ENCODE measurements at regions not wholly inside any gene's neighbourhood (a gene's known extent, or its start where the extent isn't known, plus 50 kb on each side); places are given as distances from the start of the nearest gene placed in this dataset.
"Not testable (repeated sequence)": the region's sequence is repeated elsewhere in the genome, so short reads cannot be mapped to it uniquely, and the experiment has no call there.

DNA sequence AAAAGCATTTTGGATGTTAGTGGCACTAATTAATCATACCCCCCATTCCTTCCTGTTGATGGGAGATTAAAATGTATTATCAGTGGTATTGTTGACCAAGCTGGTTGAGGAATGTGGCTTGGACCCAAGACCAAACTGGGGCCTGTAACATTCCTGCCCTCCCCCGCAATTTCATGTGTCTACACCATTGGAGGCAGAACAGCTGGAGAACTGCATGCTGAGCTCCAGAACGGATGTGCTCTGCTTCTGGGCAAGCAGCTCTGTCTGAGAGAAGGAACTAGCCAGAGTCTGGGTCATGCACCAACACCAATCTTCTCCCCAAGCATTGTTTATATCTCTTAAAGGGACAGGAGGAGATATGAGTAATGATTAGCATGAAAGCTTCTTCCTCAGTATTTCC, 185.5 kb downstream of the CEP135 start:
- Histone ChIP-seq H3K4me3 (ENCODE audit: low read depth, low read length, poor library complexity, severe bottlenecking) (no peak overlapping the region), H3K27ac (ENCODE audit: low read depth, low read length, poor library complexity, severe bottlenecking) (no peak overlapping the region), H3K9me3 (ENCODE audit: low read depth, low read length, poor library complexity, severe bottlenecking) (no peaks in the 10 kb centered on the region), H3K27me3 (replicated peaks; ENCODE audit: insufficient read depth, low read depth, low read length, poor library complexity) (no peaks in the 10 kb centered on the region), H3K36me3 (ENCODE audit: insufficient read depth, low read length, poor library complexity, severe bottlenecking) (no peaks in the 10 kb centered on the region), H3K4me1 (ENCODE audit: insufficient read depth, low read length, poor library complexity, severe bottlenecking) (no peaks in the 10 kb centered on the region)
- no TSS peak for BruUV-seq (replicated peaks)
- intact Hi-C loops (cut with micrococcal nuclease; ENCODE audit: unreplicated experiment): no loop called here
- TF ChIP-seq EZH2 (IDR thresholded peaks at IDR 0.05; ENCODE audit: borderline replicate concordance, low read depth, low read length, poor library complexity, severe bottlenecking) (no peak), CTCF (conservative IDR thresholded peaks at IDR 0.05; ENCODE audit: low read depth, low read length) (no peak)
- DNase-seq (ENCODE audit: low spot score): peak; percentile 52
- ChIA-PET POLR2A (ENCODE audit: low non-redundant PET) (no interaction called here), CTCF (no interaction called here)

DNA sequence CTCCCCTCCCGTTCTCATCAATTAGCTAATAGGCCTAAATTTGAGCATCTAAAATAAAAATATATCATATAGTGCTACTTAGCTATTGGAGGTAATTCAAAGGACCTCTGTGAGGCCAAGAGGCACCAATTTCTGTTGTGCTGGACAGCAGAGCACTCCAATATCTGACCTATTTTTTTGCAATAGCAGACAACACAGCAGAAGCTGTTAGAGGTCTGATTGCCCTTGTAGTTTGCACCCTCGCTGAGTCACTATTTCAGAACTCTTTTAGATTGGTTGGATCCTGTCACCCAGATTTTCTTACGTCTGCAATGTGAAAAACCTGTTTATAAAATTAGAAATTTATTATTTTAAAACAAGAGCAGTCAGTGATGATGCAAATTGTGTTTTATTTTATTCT, 184.1 kb downstream of the CEP135 start:
- ChIA-PET POLR2A (ENCODE audit: low non-redundant PET) (no interaction called here), CTCF (no interaction called here)
- no peak for DNase-seq (ENCODE audit: low spot score)

GRCh38 chr4:56132188-56132587, 183.4 kb downstream of the CEP135 start:
- BruUV-seq (replicated peaks); DNase-seq (ENCODE audit: low spot score); H3K4me3 ChIP-seq (ENCODE audit: low read depth, low read length, poor library complexity, severe bottlenecking); H3K27me3 ChIP-seq (replicated peaks; ENCODE audit: insufficient read depth, low read depth, low read length, poor library complexity); CTCF ChIA-PET; intact Hi-C loops (cut with micrococcal nuclease; ENCODE audit: unreplicated experiment); H3K4me1 ChIP-seq (ENCODE audit: insufficient read depth, low read length, poor library complexity, severe bottlenecking); H3K27ac ChIP-seq (ENCODE audit: low read depth, low read length, poor library complexity, severe bottlenecking); H3K9me3 ChIP-seq (ENCODE audit: low read depth, low read length, poor library complexity, severe bottlenecking); H3K36me3 ChIP-seq (ENCODE audit: insufficient read depth, low read length, poor library complexity, severe bottlenecking); POLR2A ChIA-PET (ENCODE audit: low non-redundant PET): not testable (repeated sequence)

More for the DNA sequence above, 184.1 kb downstream of the CEP135 start:
- Histone ChIP-seq H3K4me1 (ENCODE audit: insufficient read depth, low read length, poor library complexity, severe bottlenecking) (peaks cover 5% of the 10 kb centered on the region), H3K27ac (ENCODE audit: low read depth, low read length, poor library complexity, severe bottlenecking) (no peak overlapping the region), H3K4me3 (ENCODE audit: low read depth, low read length, poor library complexity, severe bottlenecking) (no peak overlapping the region), H3K9me3 (ENCODE audit: low read depth, low read length, poor library complexity, severe bottlenecking) (no peaks in the 10 kb centered on the region), H3K36me3 (ENCODE audit: insufficient read depth, low read length, poor library complexity, severe bottlenecking) (no peaks in the 10 kb centered on the region), H3K27me3 (replicated peaks; ENCODE audit: insufficient read depth, low read depth, low read length, poor library complexity) (no peaks in the 10 kb centered on the region)
- no TSS peak for BruUV-seq (replicated peaks)
- TF ChIP-seq CTCF (conservative IDR thresholded peaks at IDR 0.05; ENCODE audit: low read depth, low read length): no peak
- intact Hi-C loops (cut with micrococcal nuclease; ENCODE audit: unreplicated experiment): no loop called here

- peaks cover 5% of the 10 kb centered on the region for H3K4me1 ChIP-seq (ENCODE audit: insufficient read depth, low read length, poor library complexity, severe bottlenecking)
- BruUV-seq (replicated peaks): no TSS peak
- no peaks in the 10 kb centered on the region for H3K36me3 ChIP-seq (ENCODE audit: insufficient read depth, low read length, poor library complexity, severe bottlenecking)
- intact Hi-C loops (cut with micrococcal nuclease; ENCODE audit: unreplicated experiment): no loop called here
- H3K27ac ChIP-seq (ENCODE audit: low read depth, low read length, poor library complexity, severe bottlenecking): no peak overlapping the region
- ChIA-PET POLR2A (ENCODE audit: low non-redundant PET) (no interaction called here), CTCF (no interaction called here)
- H3K4me3 ChIP-seq (ENCODE audit: low read depth, low read length, poor library complexity, severe bottlenecking): no peak overlapping the region
- no peak for TF ChIP-seq EZH2 (IDR thresholded peaks at IDR 0.05; ENCODE audit: borderline replicate concordance, low read depth, low read length, poor library complexity, severe bottlenecking)
- TF ChIP-seq CTCF (conservative IDR thresholded peaks at IDR 0.05; ENCODE audit: low read depth, low read length): no peak
- no peaks in the 10 kb centered on the region for H3K27me3 ChIP-seq (replicated peaks; ENCODE audit: insufficient read depth, low read depth, low read length, poor library complexity)
- H3K9me3 ChIP-seq (ENCODE audit: low read depth, low read length, poor library complexity, severe bottlenecking): no peaks in the 10 kb centered on the region
- peak; percentile 5 for DNase-seq (ENCODE audit: low spot score)
These were observed 181.9 kb downstream of the CEP135 start for GRCh38 chr4:56130606-56131155.
